ENCODE measurements at regions not wholly inside any gene's neighbourhood (a gene's known extent, or its start where the extent isn't known, plus 50 kb on each side); places are given as distances from the start of the nearest gene placed in this dataset.

DNA sequence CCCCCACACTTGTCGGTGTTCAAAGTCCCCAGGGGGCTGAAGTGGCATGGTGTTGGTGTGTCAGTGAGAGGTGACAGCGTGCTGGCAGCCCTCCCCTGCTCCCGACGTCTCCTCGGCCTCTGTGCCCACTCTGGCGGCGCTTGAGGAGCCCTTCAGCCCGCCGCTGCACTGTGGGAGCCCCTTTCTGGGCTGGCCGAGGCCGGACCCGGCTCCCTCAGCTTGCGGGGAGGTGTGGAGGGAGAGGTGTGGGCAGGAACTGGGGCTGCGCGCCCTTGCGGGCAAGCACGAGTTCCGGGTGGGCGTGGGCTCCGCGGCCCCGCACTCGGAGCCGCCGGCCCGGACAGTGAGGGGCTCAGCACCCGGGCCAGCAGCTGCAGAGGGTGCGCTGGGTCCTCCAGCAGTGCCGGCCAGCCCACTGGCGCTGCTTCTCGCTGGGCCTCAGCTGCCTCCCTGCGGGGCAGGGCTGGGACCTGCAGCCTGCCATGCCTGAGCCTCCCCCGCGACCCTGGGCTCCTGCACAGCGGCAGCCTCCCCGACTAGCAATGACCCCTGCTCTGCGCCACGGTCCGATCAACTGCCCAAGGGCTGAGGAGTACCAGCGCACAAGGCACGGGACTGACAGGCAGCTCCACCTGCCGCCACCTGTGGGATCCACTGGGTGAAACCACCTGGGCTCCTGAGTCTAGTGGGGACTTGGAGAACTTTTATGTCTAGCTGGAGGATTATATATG lies 224.1 kb upstream of the RIOK2 start:
- DNase-seq, result no peak

- DNase-seq, result no peak
These were observed 225.3 kb upstream of the RIOK2 start for GRCh38 chr5:97408331-97408730.

- peak; percentile 62 for DNase-seq
These were observed 229.9 kb upstream of the RIOK2 start for GRCh38 chr5:97412959-97413358.

DNA sequence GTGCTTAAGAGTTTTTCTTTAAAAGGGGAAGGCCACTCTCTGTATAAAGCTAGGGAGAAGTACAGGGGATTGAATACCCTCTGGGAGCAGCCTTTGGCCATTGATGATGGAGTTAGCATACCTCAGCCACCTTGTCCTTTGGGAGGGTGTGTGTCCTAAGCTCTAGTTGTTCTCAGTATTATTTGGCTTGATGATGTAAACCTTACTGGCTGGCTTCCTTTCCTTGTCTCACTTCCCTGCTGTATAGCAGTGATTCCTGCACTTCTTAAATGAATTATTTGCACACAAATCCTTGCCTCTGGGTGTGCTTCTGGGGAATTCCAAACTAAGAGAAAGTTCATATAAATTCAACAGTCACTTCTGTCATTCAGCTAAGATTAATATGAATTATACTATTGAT lies 234.9 kb upstream of the RIOK2 start:
- DNase-seq, result no peak

GRCh38 chr5:97418462-97418861 lies 235.4 kb upstream of the RIOK2 start:
- DNase-seq, result no peak

- no peak for DNase-seq
These were observed 237.6 kb upstream of the RIOK2 start for GRCh38 chr5:97420646-97421045.

DNA sequence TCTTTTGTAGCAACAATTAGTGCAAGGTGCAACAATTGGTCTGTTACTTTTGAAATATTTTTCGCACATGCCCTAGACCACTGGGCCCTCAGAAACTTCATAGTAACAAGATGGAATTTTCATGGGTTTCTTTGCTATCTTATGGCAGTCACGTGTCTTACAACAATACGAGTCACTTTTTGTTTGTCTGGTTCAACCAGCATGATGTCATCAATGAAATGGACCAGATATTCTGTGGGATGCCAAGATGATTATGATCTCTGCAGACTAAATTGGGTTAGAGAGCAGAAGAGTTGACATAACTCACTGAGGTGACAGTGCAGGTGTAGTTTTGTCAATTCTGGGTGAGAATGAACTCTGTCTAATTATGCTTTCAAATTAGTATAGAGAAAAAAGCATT lies 239.6 kb upstream of the RIOK2 start:
- DNase-seq, result no peak

- no peak for DNase-seq
These were observed 242.5 kb upstream of the RIOK2 start for GRCh38 chr5:97425511-97425910.

DNA sequence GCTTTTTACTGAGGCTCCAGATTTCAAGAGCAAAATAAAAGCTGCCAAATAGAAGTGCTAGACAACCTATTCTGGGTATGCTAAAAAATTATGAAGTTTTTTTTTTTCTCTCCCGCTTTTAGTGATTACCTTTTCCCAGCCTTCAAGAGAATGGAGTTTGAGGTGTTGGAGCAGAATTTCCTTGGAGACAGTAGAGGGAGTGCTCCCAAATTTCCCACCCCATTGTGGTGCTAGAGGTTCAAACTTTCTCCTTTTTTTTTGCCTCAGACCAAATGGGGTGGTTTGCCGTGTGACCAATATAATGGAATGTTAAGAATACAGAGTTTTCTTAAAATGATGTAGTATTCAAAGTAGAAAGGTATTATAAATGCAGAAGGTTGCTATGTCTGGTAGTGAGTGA lies 244.2 kb upstream of the RIOK2 start:
- no peak for DNase-seq

DNA sequence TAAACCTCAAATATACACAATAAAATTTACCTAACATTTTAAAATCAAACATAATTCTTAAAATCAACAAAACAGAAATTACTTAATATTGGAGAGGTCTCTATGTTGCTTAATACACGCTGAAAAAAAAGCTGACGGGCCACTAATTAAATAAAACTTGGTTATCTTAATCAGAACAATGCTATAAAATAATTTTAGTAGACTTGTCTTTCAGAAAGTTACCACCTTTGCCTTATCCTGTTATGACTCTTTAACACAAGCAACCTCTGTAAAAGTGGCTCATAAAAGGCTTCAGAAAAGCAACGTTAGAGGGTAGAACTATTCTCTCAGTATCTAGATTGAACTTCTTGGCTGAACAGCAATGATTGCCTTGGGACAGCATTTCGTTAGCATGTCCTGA lies 251.0 kb upstream of the RIOK2 start:
- no peak for DNase-seq

DNA sequence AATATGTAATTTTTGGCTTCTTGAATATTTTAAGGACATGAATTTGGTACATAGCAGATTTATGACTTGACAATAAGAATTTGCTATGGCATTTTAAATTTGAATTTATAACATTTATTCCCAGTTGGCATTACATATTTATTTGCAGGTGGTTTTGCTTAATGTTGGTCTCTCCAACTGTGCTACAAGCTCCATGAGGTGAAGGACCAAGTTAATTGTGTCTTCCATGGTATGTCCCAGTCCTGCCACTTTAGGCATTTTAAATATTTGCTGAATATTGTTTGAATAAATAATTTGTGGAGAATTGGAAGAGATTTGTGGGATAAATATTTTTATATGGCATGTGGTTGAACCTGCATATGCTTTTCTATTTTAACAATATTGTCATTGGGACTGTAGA lies 253.4 kb upstream of the RIOK2 start:
- no peak for DNase-seq

DNA sequence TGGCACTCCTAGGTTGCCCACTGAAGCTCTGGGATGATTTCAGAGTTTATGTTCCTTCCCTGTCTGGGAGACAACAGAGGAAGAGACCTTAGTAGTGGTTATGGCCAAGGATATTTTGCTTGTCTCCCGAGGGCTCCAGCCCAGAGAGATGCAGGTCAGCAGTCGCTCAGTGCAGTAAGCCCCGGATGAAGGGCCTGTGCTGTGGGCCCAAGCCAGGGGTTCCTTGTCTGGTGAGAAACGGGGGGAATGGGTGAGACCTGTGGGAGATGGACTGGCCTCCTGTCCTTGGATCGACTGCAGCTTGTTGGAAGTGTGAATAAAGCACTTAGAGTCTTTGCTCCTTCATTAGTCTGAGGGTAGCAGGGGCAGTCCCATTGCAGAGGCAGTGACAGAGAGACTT lies 260.7 kb upstream of the RIOK2 start:
- no peak for DNase-seq

GRCh38 chr5:97449172-97449571 lies 266.1 kb upstream of the RIOK2 start:
- no peak for DNase-seq

GRCh38 chr5:97452646-97453045 lies 269.6 kb upstream of the RIOK2 start:
- no peak for DNase-seq

DNA sequence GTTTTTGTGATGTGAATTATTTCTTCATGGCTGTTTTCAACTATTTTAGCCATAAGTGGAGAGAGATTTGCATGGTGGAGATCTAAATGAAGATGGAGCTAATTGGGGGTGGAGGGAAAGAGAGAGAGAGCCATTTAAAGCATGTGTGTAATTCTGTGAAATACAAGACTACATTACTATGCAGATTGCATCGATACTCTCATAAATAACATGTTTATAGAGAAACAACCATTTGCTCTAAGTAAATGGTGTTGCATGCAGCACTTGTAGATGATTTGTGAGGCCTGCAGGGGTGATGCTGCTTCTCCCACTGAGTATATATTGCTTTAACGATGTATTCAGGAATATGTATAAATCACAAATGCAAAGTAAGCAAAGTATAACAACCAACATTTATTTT lies 270.2 kb upstream of the RIOK2 start:
- DNase-seq, result no peak

GRCh38 chr5:97454015-97454414 lies 271.0 kb upstream of the RIOK2 start:
- no peak for DNase-seq

DNA sequence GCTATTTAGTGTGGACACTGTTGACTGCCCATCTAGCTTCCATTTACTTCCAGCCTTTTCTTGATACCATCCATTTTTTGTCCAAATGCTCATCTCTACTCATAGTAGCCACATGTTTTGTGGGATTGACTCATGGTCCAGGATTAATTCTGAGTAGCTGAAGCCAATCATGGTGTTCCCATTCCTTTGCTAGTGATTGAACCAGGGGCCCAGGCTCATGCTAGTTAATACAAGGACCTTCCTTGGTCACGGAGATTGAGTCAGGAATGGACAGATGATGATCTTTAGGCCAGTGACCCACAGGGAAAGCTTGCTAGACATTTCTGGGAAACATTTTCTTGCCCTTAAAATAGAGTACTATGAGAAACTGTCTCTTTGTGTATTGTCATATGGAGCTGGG lies 272.9 kb upstream of the RIOK2 start:
- DNase-seq, result no peak

DNA sequence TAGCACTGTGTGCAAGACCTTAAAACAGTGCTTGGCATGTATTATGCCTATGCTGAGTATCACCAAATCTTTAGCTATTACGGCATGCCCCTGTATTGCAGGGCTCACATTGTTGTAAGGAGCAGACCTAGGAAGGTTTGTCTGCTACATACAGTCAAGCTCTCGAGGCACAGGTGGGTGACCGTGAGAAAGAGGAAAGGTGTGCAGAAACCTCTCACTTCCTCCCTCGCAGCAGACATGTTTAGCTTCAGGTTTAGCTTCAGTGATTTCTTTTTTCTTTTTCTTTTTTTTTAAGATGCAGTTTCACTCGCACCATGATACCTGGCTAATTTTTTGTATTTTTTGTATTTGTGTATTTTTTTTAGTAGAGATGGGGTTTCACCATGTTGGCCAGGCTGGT lies 275.8 kb upstream of the RIOK2 start:
- DNase-seq, result no peak

- no peak for DNase-seq
These were observed 288.9 kb upstream of the RIOK2 start for GRCh38 chr5:97471951-97472350.

GRCh38 chr5:97475847-97476246 lies 292.8 kb upstream of the RIOK2 start:
- no peak for DNase-seq

GRCh38 chr5:97476852-97477534 lies 293.9 kb upstream of the RIOK2 start:
- no peak for DNase-seq

DNA sequence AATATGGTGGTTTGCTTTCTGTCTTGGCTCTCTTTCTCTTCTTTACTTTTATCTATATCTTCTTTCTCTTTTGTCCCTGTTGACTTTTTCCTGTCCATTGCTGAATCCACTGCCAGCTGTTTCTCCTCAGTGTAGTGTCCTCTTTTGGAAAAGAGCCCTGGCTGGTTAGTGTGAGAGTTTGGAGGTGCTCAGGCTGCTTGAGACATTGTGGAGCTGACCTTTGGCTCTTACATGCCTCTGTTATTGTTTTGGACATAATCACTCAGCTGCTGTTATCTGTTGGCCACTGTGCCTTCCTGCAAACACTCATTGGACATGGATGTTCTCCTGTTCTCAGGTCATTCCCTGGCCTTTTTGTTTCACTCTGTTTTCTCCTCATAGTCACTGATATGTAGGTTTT lies 295.4 kb upstream of the RIOK2 start:
- no peak for DNase-seq

- DNase-seq, result no peak
These were observed 297.3 kb upstream of the RIOK2 start for GRCh38 chr5:97480313-97480712.

- no peak for DNase-seq
These were observed 305.1 kb upstream of the RIOK2 start for GRCh38 chr5:97488126-97488668.

Measured in NCI-H2171 treated with DMSO at 0.1 percent for 48 hours (cell line).